Astrocyte (in vitro differentiated cells and primary cell): ENCODE measurements at regions not wholly inside any gene's neighbourhood (a gene's known extent, or its start where the extent isn't known, plus 50 kb on each side); places are given as distances from the start of the nearest gene placed in this dataset.

Experiments
- CTCF ChIP-seq: IDR thresholded peaks from 2 replicates; pipeline ENCODE4 v1.5.1; 2011; ENCODE audit warnings: low read depth, mild to moderate bottlenecking, inconsistent platforms, low read length, moderate library complexity; ENCODE audit not compliant: insufficient read depth
- EZH2 ChIP-seq: IDR thresholded peaks from 2 replicates; pipeline ENCODE4 v1.6.1; 2012; ENCODE audit warnings: mild to moderate bottlenecking, low read length, inconsistent platforms; ENCODE audit not compliant: insufficient read depth

GRCh38 chr10:61283066-61283465 lies 170.1 kb downstream of the TMEM26 start:
- TF ChIP-seq CTCF (no peak), EZH2 (no peak)
